HEK293T (cell line): ENCODE measurements at regions not wholly inside any gene's neighbourhood (a gene's known extent, or its start where the extent isn't known, plus 50 kb on each side); places are given as distances from the start of the nearest gene placed in this dataset.

Experiments used
- CTCF ChIA-PET: fragments of 350-600 bp; formaldehyde crosslinking; extraction: SDS; loops from one replicate; lab custom pipeline; 2021; ENCODE audit warnings: antibody characterized with exemption, inconsistent platforms; lab: Yijun Ruan, JAX
- POLR2A ChIA-PET: fragments of 350-600 bp; formaldehyde crosslinking; extraction: SDS; loops from one replicate; lab custom pipeline; 2020; ENCODE audit warnings: antibody characterized with exemption, inconsistent platforms; lab: Yijun Ruan, JAX
- DNase-seq: peaks from one replicate; pipeline ENCODE4 v3.0.0; 2012; ENCODE audit warnings: mixed read lengths; ENCODE audit errors: extremely low spot score
- ARNT ChIP-seq: fragments of 450-650 bp; IDR thresholded peaks from 2 replicates; pipeline ENCODE4 v1.6.1; 2017; ENCODE audit warnings: mild to moderate bottlenecking
- BHLHE40 ChIP-seq: fragments of 450-650 bp; IDR thresholded peaks from 2 replicates; pipeline ENCODE4 v1.6.1; 2016; ENCODE audit warnings: mild to moderate bottlenecking, moderate library complexity, borderline replicate concordance
- CTBP1 ChIP-seq: fragments of 450-650 bp; IDR thresholded peaks from 2 replicates; pipeline ENCODE4 v1.6.1; 2016; ENCODE audit warnings: borderline replicate concordance
- ELF4 ChIP-seq: fragments of 450-650 bp; IDR thresholded peaks from 2 replicates; pipeline ENCODE4 v1.6.1; 2017; ENCODE audit warnings: antibody characterized with exemption
- FOXA1 ChIP-seq: fragments of 450-650 bp; IDR thresholded peaks from 2 replicates; pipeline ENCODE4 v1.6.1; 2016; ENCODE audit warnings: mild to moderate bottlenecking
- FOXK2 ChIP-seq: fragments of 450-650 bp; IDR thresholded peaks from 2 replicates; pipeline ENCODE4 v1.6.1; 2016; ENCODE audit warnings: mild to moderate bottlenecking
- FOXM1 ChIP-seq: fragments of 450-650 bp; IDR thresholded peaks from 2 replicates; pipeline ENCODE4 v1.6.1; 2017; ENCODE audit warnings: mild to moderate bottlenecking, borderline replicate concordance
- HDGF ChIP-seq: fragments of 450-650 bp; IDR thresholded peaks from 2 replicates; pipeline ENCODE4 v1.6.1; 2017; ENCODE audit warnings: antibody characterized with exemption, borderline replicate concordance
- L3MBTL2 ChIP-seq: fragments of 450-650 bp; conservative IDR thresholded peaks from 2 replicates; pipeline ENCODE4 v1.6.1; 2016; ENCODE audit warnings: mild to moderate bottlenecking
- LEF1 ChIP-seq: fragments of 450-650 bp; IDR thresholded peaks from 2 replicates; pipeline ENCODE4 v1.6.1; 2017; ENCODE audit warnings: mild to moderate bottlenecking, borderline replicate concordance
- NFRKB ChIP-seq: fragments of 450-650 bp; IDR thresholded peaks from 2 replicates; pipeline ENCODE4 v1.6.1; 2016; ENCODE audit warnings: mild to moderate bottlenecking, moderate library complexity
- PKNOX1 ChIP-seq: fragments of 450-650 bp; IDR thresholded peaks from 2 replicates; pipeline ENCODE4 v1.6.1; 2016
- SP1 ChIP-seq: fragments of 450-650 bp; IDR thresholded peaks from 2 replicates; pipeline ENCODE4 v1.6.1; 2017
- SUZ12 ChIP-seq: fragments of 450-650 bp; IDR thresholded peaks from 2 replicates; pipeline ENCODE4 v1.6.1; 2016; ENCODE audit warnings: mild to moderate bottlenecking
- TARDBP ChIP-seq: fragments of 450-650 bp; IDR thresholded peaks from 2 replicates; pipeline ENCODE4 v1.6.1; 2016
- ZNF384 ChIP-seq: fragments of 450-650 bp; IDR thresholded peaks from 2 replicates; pipeline ENCODE4 v1.6.1; 2016

GRCh38 chr21:35399706-35400105, 350.6 kb upstream of the RUNX1 start:
- TF ChIP-seq L3MBTL2 (no peak), CTBP1 (no peak), BHLHE40 (no peak), TARDBP (no peak), HDGF (no peak), FOXA1 (no peak), ZNF384 (no peak), ELF4 (no peak), ARNT (no peak), SP1 (no peak), NFRKB (no peak), FOXK2 (no peak), FOXM1 (no peak)
- DNase-seq, result no peak
- POLR2A ChIA-PET, result interaction anchor here (1.0 to 1.1 kb wide), 2 partner anchors 510 to 511 kb away, joined by 4 to 6 read pairs; no protein-coding TSS in a partner anchor
- CTCF ChIA-PET, result interaction anchor here (0.6 to 2.1 kb wide), 3 partner anchors 128 to 654 kb away, joined by 3 to 11 read pairs (median 5); no protein-coding TSS in a partner anchor

GRCh38 chr21:35399002-35399530, 350.0 kb upstream of the RUNX1 start:
- CTCF ChIA-PET, result interaction anchor here (0.6 to 2.1 kb wide), 3 partner anchors 129 to 653 kb away, joined by 3 to 11 read pairs (median 3); no protein-coding TSS in a partner anchor
- POLR2A ChIA-PET, result no interaction called here
- DNase-seq, result no peak
- TF ChIP-seq HDGF (no peak), L3MBTL2 (no peak), BHLHE40 (no peak), ZNF384 (no peak), SP1 (no peak), FOXM1 (no peak), SUZ12 (no peak), PKNOX1 (no peak)

- ChIA-PET CTCF (interaction anchor here (0.8 kb wide), 1 partner anchor 653 kb away, joined by 3 read pairs; no protein-coding TSS in a partner anchor), POLR2A (no interaction called here)
- TF ChIP-seq LEF1, result no peak
- TF ChIP-seq SUZ12, result no peak
- no peak for DNase-seq
These were observed 349.4 kb upstream of the RUNX1 start for GRCh38 chr21:35398346-35398982.

- ChIA-PET CTCF (no interaction called here), POLR2A (no interaction called here)
- no peak for DNase-seq
- TF ChIP-seq SP1, result no peak
These were observed 348.7 kb upstream of the RUNX1 start for GRCh38 chr21:35397781-35398180.

- ChIA-PET CTCF (no interaction called here), POLR2A (no interaction called here)
- DNase-seq, result no peak
- TF ChIP-seq ZNF384 (no peak), CTBP1 (no peak), LEF1 (no peak), FOXK2 (no peak), L3MBTL2 (no peak), ARNT (no peak), PKNOX1 (no peak), FOXA1 (no peak)
These were observed 347.6 kb upstream of the RUNX1 start for GRCh38 chr21:35396655-35397054.

- TF ChIP-seq ZNF384 (no peak), CTBP1 (no peak), SP1 (no peak), NFRKB (no peak)
- CTCF ChIA-PET, result no interaction called here
These were observed 346.6 kb upstream of the RUNX1 start for GRCh38 chr21:35395728-35396127.

GRCh38 chr21:35394634-35395369, 345.7 kb upstream of the RUNX1 start:
- TF ChIP-seq ELF4, result no peak
- no peak for TF ChIP-seq PKNOX1
- TF ChIP-seq FOXM1, result no peak
- no peak for DNase-seq
- ChIA-PET CTCF (no interaction called here), POLR2A (no interaction called here)

More at GRCh38 chr21:35395728-35396127, 346.6 kb upstream of the RUNX1 start:
- POLR2A ChIA-PET, result no interaction called here
- DNase-seq, result no peak
